Activated B cell treated with CpG ODN at 0.5 μM for 24 hours (primary cell): ENCODE measurements at regions not wholly inside any gene's neighbourhood (a gene's known extent, or its start where the extent isn't known, plus 50 kb on each side); places are given as distances from the start of the nearest gene placed in this dataset.

Experiments used
- ATAC-seq: fragments of 200-7000 bp; cut with Tn5 transposase; one replicate; pipeline ENCODE4 v1.10.0; 2021; ENCODE audit warnings: low read depth, mild to moderate bottlenecking, moderate library complexity
- CTCF ChIA-PET: fragments of 350-600 bp; sonication (Branson Sonifier 250); formaldehyde crosslinking; loops from one replicate; lab custom pipeline; 2021; ENCODE audit warnings: antibody characterized with exemption; lab: Charles Lee
- POLR2A ChIA-PET: fragments of 350-600 bp; sonication (Branson Sonifier 250); formaldehyde crosslinking; loops from one replicate; lab custom pipeline; 2021; ENCODE audit warnings: antibody characterized with exemption; lab: Charles Lee
- DNase-seq: peaks from one replicate; pipeline ENCODE4 v3.0.0; 2022
- H3K27ac Mint-ChIP-seq: one replicate; pipeline ENCODE4 v1.8.0; 2020; ENCODE audit warnings: mixed read lengths
- H3K27me3 Mint-ChIP-seq: one replicate; pipeline ENCODE4 v1.8.0; 2021; ENCODE audit warnings: mixed read lengths
- H3K36me3 Mint-ChIP-seq: one replicate; pipeline ENCODE4 v1.8.0; 2021; ENCODE audit warnings: low read depth, mixed read lengths
- H3K4me1 Mint-ChIP-seq: one replicate; pipeline ENCODE4 v1.8.0; 2021; ENCODE audit warnings: mixed read lengths
- H3K4me3 Mint-ChIP-seq: one replicate; pipeline ENCODE4 v1.8.0; 2020; ENCODE audit warnings: mild to moderate bottlenecking, mixed read lengths
- H3K9me3 Mint-ChIP-seq: one replicate; pipeline ENCODE4 v1.8.0; 2020; ENCODE audit warnings: mixed read lengths
- CTCF ChIP-seq: fragments of 200-600 bp; IDR thresholded peaks from one replicate; pipeline ENCODE4 v1.8.0; 2022; ENCODE audit warnings: antibody characterized with exemption, mild to moderate bottlenecking
- intact Hi-C: fragments of 100-400 bp; cut with micrococcal nuclease; formaldehyde crosslinking; loops from one replicate; pipeline ENCODE4 v1.15.1; 2024

GRCh38 chr2:150909613-150910012 lies 352.1 kb downstream of the RBM43 start:
- TF ChIP-seq CTCF = no peak
- Mint-ChIP-seq H3K27ac (no peak overlapping the region), H3K27me3 (no peaks in the 10 kb centered on the region), H3K9me3 (no peaks in the 10 kb centered on the region), H3K4me3 (no peak overlapping the region), H3K36me3 (no peaks in the 10 kb centered on the region), H3K4me1 (no peaks in the 10 kb centered on the region)
- DNase-seq (no peak), ATAC-seq (no peak)
- CTCF ChIA-PET = no interaction called here
- intact Hi-C loops = no loop called here
- POLR2A ChIA-PET = no interaction called here

- no peaks in the 10 kb centered on the region for H3K36me3 Mint-ChIP-seq
- H3K4me3 Mint-ChIP-seq = no peak overlapping the region
- ChIA-PET CTCF (no interaction called here), POLR2A (no interaction called here)
- no peaks in the 10 kb centered on the region for H3K27me3 Mint-ChIP-seq
- H3K9me3 Mint-ChIP-seq = no peaks in the 10 kb centered on the region
- no peak overlapping the region for H3K27ac Mint-ChIP-seq
- no peak for TF ChIP-seq CTCF
- intact Hi-C loops = no loop called here
- H3K4me1 Mint-ChIP-seq = no peaks in the 10 kb centered on the region
- no peak for DNase-seq
- ATAC-seq = no peak
Measured at GRCh38 chr2:150909090-150909489, 352.6 kb downstream of the RBM43 start.

- no peaks in the 10 kb centered on the region for H3K27me3 Mint-ChIP-seq
- no peak overlapping the region for H3K27ac Mint-ChIP-seq
- TF ChIP-seq CTCF = no peak
- ChIA-PET POLR2A (no interaction called here), CTCF (no interaction called here)
- no peaks in the 10 kb centered on the region for H3K36me3 Mint-ChIP-seq
- H3K4me1 Mint-ChIP-seq = no peaks in the 10 kb centered on the region
- intact Hi-C loops = no loop called here
- H3K9me3 Mint-ChIP-seq = no peaks in the 10 kb centered on the region
- H3K4me3 Mint-ChIP-seq = no peak overlapping the region
- DNase-seq (no peak), ATAC-seq (no peak)
Measured at GRCh38 chr2:150907466-150907865, 354.2 kb downstream of the RBM43 start.

- no peak for ATAC-seq
- peaks cover 5% of the 10 kb centered on the region for H3K9me3 Mint-ChIP-seq
- ChIA-PET POLR2A (no interaction called here), CTCF (no interaction called here)
- H3K27me3 Mint-ChIP-seq = no peaks in the 10 kb centered on the region
- H3K27ac Mint-ChIP-seq = no peak overlapping the region
- H3K4me1 Mint-ChIP-seq = no peaks in the 10 kb centered on the region
- H3K36me3 Mint-ChIP-seq = no peaks in the 10 kb centered on the region
- intact Hi-C loops = no loop called here
- TF ChIP-seq CTCF = no peak
- H3K4me3 Mint-ChIP-seq = no peak overlapping the region
- no peak for DNase-seq
Measured at GRCh38 chr2:150903461-150903860, 358.2 kb downstream of the RBM43 start.

GRCh38 chr2:150903055-150903454 lies 358.6 kb downstream of the RBM43 start:
- CTCF ChIA-PET = no interaction called here
- ATAC-seq = no peak
- intact Hi-C loops = no loop called here

More at GRCh38 chr2:150903055-150903454, 358.6 kb downstream of the RBM43 start:
- Mint-ChIP-seq H3K4me1 (no peaks in the 10 kb centered on the region), H3K36me3 (no peaks in the 10 kb centered on the region), H3K9me3 (peaks cover 5% of the 10 kb centered on the region), H3K27me3 (no peaks in the 10 kb centered on the region), H3K27ac (no peak overlapping the region), H3K4me3 (no peak overlapping the region)
- POLR2A ChIA-PET = no interaction called here
- no peak for DNase-seq
- no peak for TF ChIP-seq CTCF
